ENCODE measurements at regions not wholly inside any gene's neighbourhood (a gene's known extent, or its start where the extent isn't known, plus 50 kb on each side); places are given as distances from the start of the nearest gene placed in this dataset.

DNA sequence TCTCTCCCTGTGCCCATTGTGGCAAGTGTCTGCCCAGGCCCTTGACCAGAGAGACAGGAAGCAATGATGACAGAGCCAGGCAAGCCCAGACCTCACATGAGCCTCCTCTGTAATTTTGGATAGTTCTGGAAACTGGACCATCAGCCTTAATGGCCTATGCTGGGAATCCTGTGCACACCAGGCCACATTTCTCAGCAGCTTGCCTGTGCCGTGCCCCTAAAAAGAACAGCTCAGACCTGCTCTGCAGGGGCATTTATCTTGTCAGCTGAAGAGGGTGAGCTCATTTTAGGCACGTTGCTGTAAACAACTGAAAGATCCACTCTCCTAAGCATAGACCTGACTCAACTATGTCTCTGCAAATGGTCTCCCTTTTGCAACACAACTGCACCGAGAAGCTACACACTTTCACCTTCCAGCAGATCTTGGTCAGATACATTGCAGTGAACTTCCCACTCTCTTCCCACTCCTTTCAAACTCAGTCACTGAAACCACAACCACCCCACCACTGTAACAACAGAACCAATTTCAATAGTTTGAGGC lies 53.5 kb upstream of the BACH1 start:
- Histone ChIP-seq H3K36me3 (no peaks in the 10 kb centered on the region), H3K9me3 (no peaks in the 10 kb centered on the region), H3K4me1 (no peaks in the 10 kb centered on the region), H3K27ac (no peak overlapping the region), H3K9ac (ENCODE audit: low read depth in 2 of 2, low read length in 2 of 2) (no peak overlapping the region), H3K4me3 (no peak overlapping the region), H3K27me3 (no peaks in the 10 kb centered on the region)
- TF ChIP-seq, protein P1, sequence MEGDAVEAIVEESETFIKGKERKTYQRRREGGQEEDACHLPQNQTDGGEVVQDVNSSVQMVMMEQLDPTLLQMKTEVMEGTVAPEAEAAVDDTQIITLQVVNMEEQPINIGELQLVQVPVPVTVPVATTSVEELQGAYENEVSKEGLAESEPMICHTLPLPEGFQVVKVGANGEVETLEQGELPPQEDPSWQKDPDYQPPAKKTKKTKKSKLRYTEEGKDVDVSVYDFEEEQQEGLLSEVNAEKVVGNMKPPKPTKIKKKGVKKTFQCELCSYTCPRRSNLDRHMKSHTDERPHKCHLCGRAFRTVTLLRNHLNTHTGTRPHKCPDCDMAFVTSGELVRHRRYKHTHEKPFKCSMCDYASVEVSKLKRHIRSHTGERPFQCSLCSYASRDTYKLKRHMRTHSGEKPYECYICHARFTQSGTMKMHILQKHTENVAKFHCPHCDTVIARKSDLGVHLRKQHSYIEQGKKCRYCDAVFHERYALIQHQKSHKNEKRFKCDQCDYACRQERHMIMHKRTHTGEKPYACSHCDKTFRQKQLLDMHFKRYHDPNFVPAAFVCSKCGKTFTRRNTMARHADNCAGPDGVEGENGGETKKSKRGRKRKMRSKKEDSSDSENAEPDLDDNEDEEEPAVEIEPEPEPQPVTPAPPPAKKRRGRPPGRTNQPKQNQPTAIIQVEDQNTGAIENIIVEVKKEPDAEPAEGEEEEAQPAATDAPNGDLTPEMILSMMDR (IDR thresholded peaks at IDR 0.05) = no peak
- intact Hi-C loops (cut with DNase I) = no loop called here
- no peak for DNase-seq

DNA sequence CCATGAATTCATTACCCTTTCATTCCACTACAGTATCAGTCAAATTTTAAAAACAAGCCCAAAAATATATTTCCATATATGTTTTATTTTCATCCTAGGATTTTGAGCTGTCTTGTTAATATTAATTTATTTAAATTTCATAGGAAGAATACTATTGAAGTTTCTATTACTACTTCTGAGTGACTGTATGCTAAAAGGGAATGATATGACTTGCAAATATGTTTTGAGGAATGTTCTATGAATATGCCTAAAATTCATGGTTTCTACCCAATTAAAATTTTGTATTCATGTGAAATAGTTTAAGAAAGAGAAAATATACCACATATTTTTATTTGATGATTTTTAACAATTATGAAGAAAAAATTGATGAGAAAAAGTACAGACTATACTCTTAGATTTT lies 52.9 kb upstream of the BACH1 start:
- Histone ChIP-seq H3K27ac (no peak overlapping the region), H3K27me3 (no peaks in the 10 kb centered on the region), H3K4me3 (no peak overlapping the region), H3K9me3 (no peaks in the 10 kb centered on the region), H3K9ac (ENCODE audit: low read depth in 2 of 2, low read length in 2 of 2) (no peak overlapping the region), H3K4me1 (no peaks in the 10 kb centered on the region), H3K36me3 (no peaks in the 10 kb centered on the region)
- intact Hi-C loops (cut with DNase I) = no loop called here
- TF ChIP-seq, protein P1 (IDR thresholded peaks at IDR 0.05) = no peak
- DNase-seq = no peak

DNA sequence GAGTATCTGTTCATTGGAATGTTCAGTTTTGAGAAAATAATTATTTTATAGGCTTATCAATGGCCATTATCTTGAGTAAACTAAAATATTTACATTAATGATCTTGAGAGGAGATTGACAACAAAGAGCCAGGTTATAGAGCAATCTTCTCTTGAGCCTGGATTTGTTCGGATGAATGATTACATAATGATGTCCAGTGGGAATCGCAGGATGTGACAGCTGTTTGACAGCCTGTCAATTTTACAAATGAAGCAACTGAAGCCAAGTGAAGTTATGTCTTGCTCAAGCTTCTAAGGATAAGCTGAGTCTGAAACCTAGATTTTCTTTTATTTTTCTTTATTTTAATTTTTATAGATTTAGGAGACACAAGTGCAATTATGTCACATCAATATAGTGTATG lies 52.1 kb upstream of the BACH1 start:
- intact Hi-C loops (cut with DNase I) = no loop called here
- Histone ChIP-seq H3K27ac (no peak overlapping the region), H3K4me1 (no peaks in the 10 kb centered on the region), H3K9ac (ENCODE audit: low read depth in 2 of 2, low read length in 2 of 2) (no peak overlapping the region), H3K27me3 (no peaks in the 10 kb centered on the region), H3K36me3 (no peaks in the 10 kb centered on the region), H3K4me3 (no peak overlapping the region), H3K9me3 (no peaks in the 10 kb centered on the region)
- no peak for DNase-seq
- TF ChIP-seq, protein P1 (IDR thresholded peaks at IDR 0.05) = no peak

DNA sequence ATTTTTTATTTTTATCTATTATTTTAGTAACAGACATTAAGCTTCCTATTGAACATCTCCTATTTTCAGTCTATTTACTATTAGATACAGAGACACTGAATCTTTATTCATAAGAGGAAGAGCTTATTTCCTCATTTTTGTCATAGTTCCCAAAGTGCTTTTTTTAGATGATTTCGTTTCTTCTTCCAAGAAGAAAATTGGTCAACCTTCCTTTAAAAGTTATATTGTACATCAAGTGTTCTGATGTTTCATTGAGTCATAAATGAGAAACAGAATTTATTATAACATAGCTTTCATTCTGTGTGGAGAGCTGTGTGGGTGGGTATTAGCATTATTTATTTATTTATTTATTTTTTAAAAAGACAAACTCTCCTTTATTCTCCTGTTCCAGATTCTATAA lies 50.6 kb upstream of the BACH1 start:
- no peak overlapping the region for H3K27ac ChIP-seq
- intact Hi-C loops (cut with DNase I) = no loop called here
- H3K9me3 ChIP-seq = no peaks in the 10 kb centered on the region
- H3K27me3 ChIP-seq = no peaks in the 10 kb centered on the region
- no peak overlapping the region for H3K4me3 ChIP-seq
- no peak for DNase-seq
- no peak overlapping the region for H3K9ac ChIP-seq (ENCODE audit: low read depth in 2 of 2, low read length in 2 of 2)
- no peaks in the 10 kb centered on the region for H3K4me1 ChIP-seq
- H3K36me3 ChIP-seq = no peaks in the 10 kb centered on the region
- TF ChIP-seq, protein P1 (IDR thresholded peaks at IDR 0.05) = no peak
